GM13976 (cell line): ENCODE measurements at regions not wholly inside any gene's neighbourhood (a gene's known extent, or its start where the extent isn't known, plus 50 kb on each side); places are given as distances from the start of the nearest gene placed in this dataset.

ENCODE experiments used
- DNase-seq: peaks from one replicate; pipeline ENCODE4 v3.0.0; 2012; ENCODE audit warnings: low spot score
- in situ Hi-C: fragments of 300-500 bp; cut with MboI; formaldehyde crosslinking; loops from one replicate; pipeline ENCODE4 v1.12.0; 2022; ENCODE audit warnings: low sequenced_read_pairs, mixed read lengths, inconsistent platforms; ENCODE audit not compliant: unreplicated experiment
- TF ChIP-seq, protein P1 (sequence below): IDR thresholded peaks from 2 replicates; pipeline ENCODE4 v1.5.1; 2012; ENCODE audit warnings: borderline replicate concordance, mild to moderate bottlenecking; ENCODE audit not compliant: insufficient read depth; ENCODE audit errors: extremely low read depth, missing control alignments, control extremely low read depth

GRCh38 chr5:97694091-97694490, 511.0 kb upstream of the RIOK2 start:
- DNase-seq = no peak
- TF ChIP-seq, protein P1, sequence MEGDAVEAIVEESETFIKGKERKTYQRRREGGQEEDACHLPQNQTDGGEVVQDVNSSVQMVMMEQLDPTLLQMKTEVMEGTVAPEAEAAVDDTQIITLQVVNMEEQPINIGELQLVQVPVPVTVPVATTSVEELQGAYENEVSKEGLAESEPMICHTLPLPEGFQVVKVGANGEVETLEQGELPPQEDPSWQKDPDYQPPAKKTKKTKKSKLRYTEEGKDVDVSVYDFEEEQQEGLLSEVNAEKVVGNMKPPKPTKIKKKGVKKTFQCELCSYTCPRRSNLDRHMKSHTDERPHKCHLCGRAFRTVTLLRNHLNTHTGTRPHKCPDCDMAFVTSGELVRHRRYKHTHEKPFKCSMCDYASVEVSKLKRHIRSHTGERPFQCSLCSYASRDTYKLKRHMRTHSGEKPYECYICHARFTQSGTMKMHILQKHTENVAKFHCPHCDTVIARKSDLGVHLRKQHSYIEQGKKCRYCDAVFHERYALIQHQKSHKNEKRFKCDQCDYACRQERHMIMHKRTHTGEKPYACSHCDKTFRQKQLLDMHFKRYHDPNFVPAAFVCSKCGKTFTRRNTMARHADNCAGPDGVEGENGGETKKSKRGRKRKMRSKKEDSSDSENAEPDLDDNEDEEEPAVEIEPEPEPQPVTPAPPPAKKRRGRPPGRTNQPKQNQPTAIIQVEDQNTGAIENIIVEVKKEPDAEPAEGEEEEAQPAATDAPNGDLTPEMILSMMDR = no peak
- in situ Hi-C loops = no loop called here

- DNase-seq = no peak
- TF ChIP-seq, protein P1 = no peak
- in situ Hi-C loops = no loop called here
Measured at GRCh38 chr5:97714424-97714823, 531.4 kb upstream of the RIOK2 start.

- no peak for DNase-seq
- TF ChIP-seq, protein P1 = no peak
- in situ Hi-C loops = no loop called here
Measured at GRCh38 chr5:97726106-97726505, 543.1 kb upstream of the RIOK2 start.

DNA sequence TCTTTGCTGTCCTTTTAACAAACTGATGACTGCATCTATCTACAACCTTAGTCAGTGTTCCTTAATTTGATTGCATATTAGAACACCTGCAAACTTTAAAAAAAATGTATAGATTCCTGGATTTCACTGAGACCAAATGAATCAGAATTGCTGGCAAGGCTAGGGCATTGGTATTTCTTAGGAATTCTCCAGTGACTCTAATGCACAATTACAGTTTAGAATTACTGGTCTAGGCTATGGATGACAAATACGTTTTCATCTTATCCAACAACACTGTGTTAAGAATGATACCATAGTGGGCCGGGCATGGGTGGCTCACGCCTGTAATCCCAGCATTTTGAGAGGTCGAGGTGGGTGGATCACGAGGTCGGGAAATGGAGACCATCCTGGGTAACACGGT, 545.9 kb upstream of the RIOK2 start:
- in situ Hi-C loops = no loop called here
- no peak for DNase-seq
- TF ChIP-seq, protein P1 = no peak

- DNase-seq = no peak
- in situ Hi-C loops = no loop called here
- TF ChIP-seq, protein P1 = no peak
Measured at GRCh38 chr5:97729938-97730337, 546.9 kb upstream of the RIOK2 start.

- in situ Hi-C loops = no loop called here
- TF ChIP-seq, protein P1 = no peak
- no peak for DNase-seq
Measured at GRCh38 chr5:97735209-97735608, 552.2 kb upstream of the RIOK2 start.

DNA sequence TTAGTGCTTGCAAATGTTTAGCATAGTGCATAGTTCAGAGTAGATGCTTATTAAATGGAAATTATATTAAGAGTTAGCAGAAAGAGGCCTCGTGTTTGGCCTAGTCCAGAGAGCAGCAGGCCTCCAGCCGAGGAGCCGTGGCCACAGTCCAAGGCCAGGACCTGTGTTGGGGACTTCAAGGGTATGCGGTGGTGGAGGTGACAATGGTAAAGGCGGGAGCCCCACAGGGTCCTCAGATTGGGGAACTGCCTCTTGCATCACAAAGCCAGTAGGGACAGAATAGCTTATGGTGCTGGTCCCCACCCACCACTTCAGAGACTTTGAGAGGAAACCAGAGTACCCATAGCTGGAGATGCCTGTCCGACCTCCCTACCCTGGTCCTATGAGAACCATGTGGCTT, 554.6 kb upstream of the RIOK2 start:
- TF ChIP-seq, protein P1 = no peak
- DNase-seq = no peak
- in situ Hi-C loops = no loop called here
